HEK293T (cell line): ENCODE measurements at regions not wholly inside any gene's neighbourhood (a gene's known extent, or its start where the extent isn't known, plus 50 kb on each side); places are given as distances from the start of the nearest gene placed in this dataset.

Experiments
- BHLHE40 ChIP-seq: fragments of 450-650 bp; IDR thresholded peaks from 2 replicates; pipeline ENCODE4 v1.6.1; 2016; ENCODE audit warnings: mild to moderate bottlenecking, moderate library complexity, borderline replicate concordance
- FOXM1 ChIP-seq: fragments of 450-650 bp; IDR thresholded peaks from 2 replicates; pipeline ENCODE4 v1.6.1; 2017; ENCODE audit warnings: mild to moderate bottlenecking, borderline replicate concordance
- SP1 ChIP-seq: fragments of 450-650 bp; IDR thresholded peaks from 2 replicates; pipeline ENCODE4 v1.6.1; 2017

GRCh38 chrX:78571849-78572248 lies 87.3 kb downstream of the RTL3 start:
- TF ChIP-seq FOXM1 (no peak), BHLHE40 (no peak), SP1 (no peak)
